SHP77 (cell line): ENCODE measurements at regions not wholly inside any gene's neighbourhood (a gene's known extent, or its start where the extent isn't known, plus 50 kb on each side); places are given as distances from the start of the nearest gene placed in this dataset.

ENCODE experiments used
- DNase-seq, 2 experiments: peaks; one replicate each; lab custom pipeline; 2025; lab: John Stamatoyannopoulos, UW

GRCh38 chr20:22504829-22505377, 79.5 kb downstream of the FOXA2 start:
- DNase-seq: no peak

GRCh38 chr20:22503577-22503976, 80.8 kb downstream of the FOXA2 start:
- no peak for DNase-seq

- DNase-seq: peak; percentile 96 to 98
Observed at GRCh38 chr20:22502731-22503191, 81.6 kb downstream of the FOXA2 start.

GRCh38 chr20:22501566-22502344, 82.6 kb downstream of the FOXA2 start:
- DNase-seq: no peak

GRCh38 chr20:22501034-22501433, 83.3 kb downstream of the FOXA2 start:
- no peak for DNase-seq

GRCh38 chr20:22499515-22500166, 84.7 kb downstream of the FOXA2 start:
- DNase-seq: peak; percentile 100

GRCh38 chr20:22496817-22497216, 87.6 kb downstream of the FOXA2 start:
- no peak for DNase-seq

- DNase-seq: no peak
Observed at GRCh38 chr20:22495789-22496188, 88.6 kb downstream of the FOXA2 start.

- no peak for DNase-seq
Observed at GRCh38 chr20:22495172-22495571, 89.2 kb downstream of the FOXA2 start.

GRCh38 chr20:22492497-22492896, 91.9 kb downstream of the FOXA2 start:
- DNase-seq: no peak

GRCh38 chr20:22491194-22491505, 93.2 kb downstream of the FOXA2 start:
- DNase-seq: peak in 1 of 2 experiments; percentile 88

- DNase-seq: peak; percentile 97 to 98
Observed at GRCh38 chr20:22490287-22491193, 93.8 kb downstream of the FOXA2 start.

GRCh38 chr20:22489626-22490286, 94.6 kb downstream of the FOXA2 start:
- DNase-seq: peak in 1 of 2 experiments; percentile 47

GRCh38 chr20:22480336-22480735, 104.0 kb downstream of the FOXA2 start:
- DNase-seq: no peak

- DNase-seq: no peak
Observed at GRCh38 chr20:22475662-22476061, 108.7 kb downstream of the FOXA2 start.

GRCh38 chr20:22474224-22474623, 110.1 kb downstream of the FOXA2 start:
- no peak for DNase-seq

- no peak for DNase-seq
Observed at GRCh38 chr20:22473293-22473692, 111.1 kb downstream of the FOXA2 start.

GRCh38 chr20:22472447-22473100, 111.8 kb downstream of the FOXA2 start:
- no peak for DNase-seq

GRCh38 chr20:22471156-22471836, 113.1 kb downstream of the FOXA2 start:
- peak; percentile 89 to 95 for DNase-seq

GRCh38 chr20:22470620-22471026, 113.7 kb downstream of the FOXA2 start:
- no peak for DNase-seq
